Inferior parietal cortex (tissue), 1 donor: ENCODE measurements at regions not wholly inside any gene's neighbourhood (a gene's known extent, or its start where the extent isn't known, plus 50 kb on each side); places are given as distances from the start of the nearest gene placed in this dataset.

Source experiments
- DNase-seq: peaks from one replicate; pipeline ENCODE4 v3.0.0-alpha.2; 2016; ENCODE audit errors: extremely low spot score

- DNase-seq = no peak
Observed at GRCh38 chr12:91542666-91543065, 360.0 kb upstream of the DCN start.

DNA sequence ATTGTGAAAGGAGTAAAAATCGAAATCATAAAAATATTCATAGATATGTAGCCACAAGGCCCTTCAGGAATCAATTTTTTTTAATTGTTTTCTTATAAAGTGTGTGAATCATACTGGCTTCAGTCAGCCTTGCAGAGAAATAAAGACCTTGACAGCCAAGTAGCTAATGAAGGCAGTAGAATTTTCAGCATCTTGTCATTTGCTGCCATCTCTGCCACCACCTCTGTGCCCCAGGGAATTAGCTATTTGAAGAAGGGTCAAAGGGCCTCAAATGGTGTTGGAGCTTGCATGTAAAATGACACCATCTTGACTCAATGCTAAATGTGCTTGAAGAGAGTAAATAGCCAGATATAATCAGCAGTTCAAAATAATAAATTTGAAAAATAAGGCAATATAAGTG, 359.4 kb upstream of the DCN start:
- no peak for DNase-seq

DNA sequence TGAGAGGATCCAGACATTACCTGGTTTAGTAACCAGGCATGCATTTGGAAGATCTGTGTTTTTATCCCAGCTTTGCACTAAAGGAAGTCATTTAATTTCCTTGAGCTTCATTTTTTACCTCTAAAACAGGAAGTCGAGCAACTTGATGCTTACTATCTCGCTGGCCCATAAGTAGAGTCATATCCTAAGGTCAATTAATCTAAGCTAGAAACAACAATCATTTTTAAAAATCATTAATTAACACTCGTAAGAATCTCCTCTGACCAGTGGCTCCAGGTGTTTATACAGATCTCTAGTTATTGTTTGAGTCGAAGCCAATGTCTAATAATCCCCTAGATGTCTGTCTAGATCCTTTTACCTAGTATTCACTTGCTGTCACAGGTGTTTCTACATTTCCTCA, 355.8 kb upstream of the DCN start:
- DNase-seq = no peak

DNA sequence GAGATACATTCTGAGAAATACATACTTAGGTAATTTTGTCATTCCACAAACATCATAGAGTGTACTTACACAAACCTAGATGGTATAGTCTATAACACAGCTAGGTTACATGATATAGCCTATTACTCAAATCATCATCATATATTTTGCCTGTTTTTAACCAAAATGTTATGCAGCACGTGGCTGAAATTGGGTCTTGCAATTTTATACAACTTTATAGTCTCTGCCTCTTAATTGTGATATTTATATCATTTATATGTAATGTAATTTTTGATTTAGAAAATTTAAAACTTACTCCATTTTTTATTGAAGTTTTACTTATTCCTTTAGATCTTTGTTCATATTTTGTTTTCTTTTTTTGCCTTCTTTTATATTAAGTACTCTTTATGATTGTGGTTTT, 350.7 kb upstream of the DCN start:
- no peak for DNase-seq

GRCh38 chr12:91529829-91530228, 347.2 kb upstream of the DCN start:
- no peak for DNase-seq

GRCh38 chr12:91523831-91524230, 341.2 kb upstream of the DCN start:
- DNase-seq = no peak

- DNase-seq = no peak
Observed at GRCh38 chr12:91516695-91517047, 334.1 kb upstream of the DCN start.

- no peak for DNase-seq
Observed at GRCh38 chr12:91515944-91516694, 333.5 kb upstream of the DCN start.

GRCh38 chr12:91513313-91513712, 330.7 kb upstream of the DCN start:
- DNase-seq = no peak

- DNase-seq = no peak
Observed at GRCh38 chr12:91511795-91512420, 329.3 kb upstream of the DCN start.

DNA sequence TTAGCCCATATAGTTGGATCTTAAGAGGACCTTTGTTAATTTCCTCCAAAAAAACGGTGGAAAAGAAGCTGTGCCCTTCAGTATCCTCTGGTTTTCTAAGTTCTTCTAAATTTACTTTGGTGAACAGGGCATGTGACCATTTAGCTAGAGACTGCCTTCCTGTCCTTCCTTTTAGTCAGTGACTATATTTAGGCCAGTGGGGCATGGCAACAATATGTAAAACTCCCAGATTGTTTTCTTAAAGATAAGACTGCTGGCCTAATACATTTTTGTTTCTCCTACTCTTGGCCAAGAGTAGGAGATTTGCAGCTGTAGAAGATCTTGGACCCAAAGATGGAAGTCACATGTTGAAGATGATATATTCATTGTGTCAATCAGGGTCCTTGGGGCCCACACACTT, 325.1 kb upstream of the DCN start:
- no peak for DNase-seq

DNA sequence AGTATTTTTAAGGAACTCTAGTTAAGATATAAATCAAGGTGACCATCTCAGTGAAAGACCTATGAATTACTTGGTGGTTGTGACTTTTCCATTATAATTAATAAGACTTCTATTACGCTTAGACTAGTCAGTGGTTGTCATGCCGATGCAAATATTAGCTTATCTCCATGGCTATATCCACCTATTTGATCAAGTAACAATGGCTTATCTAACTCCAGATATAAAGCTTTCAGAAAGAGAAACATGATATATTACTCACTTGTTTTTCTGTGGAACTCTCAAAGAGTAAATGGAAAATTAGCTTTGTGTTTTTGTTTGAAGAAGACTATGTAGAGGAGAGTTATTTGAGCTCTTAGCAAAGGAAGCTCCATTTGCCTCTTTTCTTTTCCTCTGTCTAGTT, 323.8 kb upstream of the DCN start:
- DNase-seq = no peak

- no peak for DNase-seq
Observed at GRCh38 chr12:91505006-91505405, 322.4 kb upstream of the DCN start.

GRCh38 chr12:91502208-91502607, 319.6 kb upstream of the DCN start:
- DNase-seq = no peak

- DNase-seq = no peak
Observed at GRCh38 chr12:91496337-91496736, 313.7 kb upstream of the DCN start.

DNA sequence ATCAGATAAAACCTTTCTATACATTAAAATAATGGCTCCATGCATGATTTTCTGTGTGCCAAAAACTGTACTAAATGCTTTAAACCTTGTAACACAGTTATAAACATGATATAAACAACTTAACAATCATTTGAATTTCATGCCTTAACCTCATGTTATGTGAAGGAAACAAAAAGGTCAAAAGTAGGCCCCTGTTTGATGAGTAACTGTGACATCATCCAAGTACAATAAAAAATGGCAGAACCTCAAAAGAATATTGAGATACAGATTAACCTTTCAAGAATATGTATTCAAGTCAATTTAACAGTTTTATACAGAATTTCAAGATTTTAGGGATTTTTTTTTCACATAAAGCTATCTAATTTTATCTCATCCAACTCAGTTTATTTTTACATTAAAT, 310.7 kb upstream of the DCN start:
- DNase-seq = no peak

GRCh38 chr12:91492648-91493047, 310.0 kb upstream of the DCN start:
- DNase-seq = no peak

DNA sequence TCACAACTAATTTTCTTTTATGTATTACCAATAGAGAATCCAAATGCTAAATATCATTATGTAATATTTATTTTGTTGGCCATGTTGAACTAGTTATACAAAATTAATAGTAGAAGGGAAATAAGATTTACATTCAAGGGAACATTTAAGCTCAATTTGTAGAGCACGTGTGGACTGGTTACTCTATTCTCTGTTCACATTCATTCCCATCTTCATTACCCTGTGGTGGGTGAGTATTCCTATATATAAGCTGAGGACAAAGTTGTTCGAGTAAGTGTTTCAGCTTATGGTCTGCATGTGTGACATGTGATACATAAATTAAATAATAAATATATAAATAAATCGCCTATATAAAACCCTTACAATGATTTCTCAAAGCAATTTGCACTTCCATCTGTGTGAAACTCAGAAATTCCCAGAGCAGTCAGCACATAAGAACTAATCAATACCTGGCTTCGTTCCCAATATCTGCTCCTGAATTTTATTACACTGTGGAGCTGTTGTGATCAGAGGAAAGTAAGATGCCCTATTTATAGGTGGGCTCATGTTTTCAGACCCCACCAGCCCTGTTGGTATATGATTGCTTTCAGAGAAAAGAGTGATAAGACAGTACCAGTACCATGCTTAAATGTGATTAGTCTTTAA, 308.2 kb upstream of the DCN start:
- no peak for DNase-seq

DNA sequence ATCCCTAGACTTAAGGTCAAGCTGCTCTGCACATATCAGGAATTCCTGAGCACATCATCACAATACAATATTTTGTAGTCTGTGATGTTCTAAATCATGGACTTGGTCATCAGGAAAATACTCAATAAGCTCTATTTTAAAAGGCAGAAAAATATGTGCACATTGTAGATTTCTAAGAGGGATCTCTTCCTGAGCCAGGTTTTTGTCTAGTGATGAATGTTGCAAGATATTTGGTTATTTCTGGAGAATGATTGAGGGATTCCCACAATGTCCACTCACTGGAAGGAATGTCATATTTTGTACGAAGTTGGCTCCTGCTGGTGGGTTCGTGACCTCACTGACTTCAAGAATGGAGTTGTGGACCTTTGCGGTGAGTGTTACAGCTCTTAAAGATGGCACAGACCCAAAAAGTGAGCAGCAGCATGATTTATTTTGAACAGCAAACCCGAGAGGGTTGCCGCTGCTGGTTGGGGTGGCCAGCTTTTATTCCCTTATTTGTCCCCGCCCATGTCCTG, 300.9 kb upstream of the DCN start:
- DNase-seq = no peak

- no peak for DNase-seq
Observed at GRCh38 chr12:91482231-91482630, 299.6 kb upstream of the DCN start.

- DNase-seq = no peak
Observed at GRCh38 chr12:91478500-91478899, 295.9 kb upstream of the DCN start.

DNA sequence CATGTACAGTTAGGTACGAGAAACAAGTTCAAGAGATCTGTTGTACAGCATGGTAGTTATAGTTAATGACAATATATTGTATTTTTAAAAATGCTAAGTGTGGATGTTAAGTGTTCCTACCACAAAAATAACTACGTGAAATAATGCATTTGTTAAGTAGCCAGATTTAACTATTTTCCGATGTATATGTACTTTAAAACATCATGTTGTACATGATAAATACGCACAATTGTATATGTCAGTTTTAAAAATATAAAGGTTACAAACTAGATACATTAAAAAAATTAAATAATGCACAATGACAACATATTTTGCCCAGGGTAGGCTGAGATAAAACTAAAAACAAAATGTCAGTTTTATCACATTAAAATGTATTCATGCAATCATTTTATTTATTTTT, 285.1 kb upstream of the DCN start:
- DNase-seq = no peak

DNA sequence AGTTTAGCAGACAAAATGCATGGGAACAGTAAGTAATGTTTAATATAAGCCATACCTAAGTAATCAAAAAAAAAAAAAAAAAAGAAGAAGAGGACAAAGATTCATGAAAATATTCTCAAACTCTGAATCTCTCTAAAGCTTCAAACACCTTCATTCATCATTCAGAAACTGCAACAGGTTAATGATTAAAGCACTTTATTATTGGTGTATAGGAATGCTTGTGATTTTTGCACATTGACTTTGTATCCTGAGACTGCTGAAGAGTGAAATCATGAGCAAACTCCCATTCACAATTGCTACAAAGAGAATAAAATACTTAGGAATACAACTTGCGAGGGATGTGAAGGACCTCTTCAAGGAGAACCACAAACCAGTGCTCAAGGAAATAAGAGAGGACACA, 278.4 kb upstream of the DCN start:
- no peak for DNase-seq
